HG03457 (cell line): ENCODE measurements at regions not wholly inside any gene's neighbourhood (a gene's known extent, or its start where the extent isn't known, plus 50 kb on each side); places are given as distances from the start of the nearest gene placed in this dataset.

Experiments used
- ATAC-seq: cut with Tn5 transposase; IDR thresholded peaks from one replicate; pipeline ENCODE4 v1.9.1; 2021; ENCODE audit warnings: moderate number of reproducible peaks; ENCODE audit not compliant: unreplicated experiment

DNA sequence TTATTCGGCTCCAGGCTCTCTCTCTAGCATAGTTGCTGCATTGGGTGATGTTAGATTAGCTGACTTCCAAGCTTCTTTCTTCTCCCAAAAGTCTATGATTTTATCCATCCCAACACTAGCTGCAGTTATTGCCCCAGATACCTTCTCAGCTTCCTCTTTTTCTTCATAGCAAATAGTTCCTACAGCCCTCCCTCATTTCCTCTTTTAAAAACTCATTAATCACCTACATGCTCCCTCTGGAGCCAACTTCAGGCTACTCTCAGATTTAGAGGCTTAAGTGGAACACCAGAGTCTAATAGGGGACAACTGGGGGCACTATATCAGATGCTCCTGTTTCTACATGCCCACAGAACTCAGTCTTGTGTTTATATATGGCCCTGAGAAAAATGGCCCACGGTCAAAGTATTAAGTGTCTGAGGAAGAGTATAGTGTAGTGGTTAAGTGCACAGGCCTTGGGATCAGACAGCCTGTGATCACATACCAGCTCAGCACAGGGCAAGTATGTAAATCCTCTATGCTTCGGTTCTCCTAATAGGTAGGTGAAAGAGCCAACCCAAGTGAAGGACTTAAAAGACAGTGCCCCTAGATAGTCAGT is 241.9 kb upstream of the SLC14A2 start:
- ATAC-seq = no peak

DNA sequence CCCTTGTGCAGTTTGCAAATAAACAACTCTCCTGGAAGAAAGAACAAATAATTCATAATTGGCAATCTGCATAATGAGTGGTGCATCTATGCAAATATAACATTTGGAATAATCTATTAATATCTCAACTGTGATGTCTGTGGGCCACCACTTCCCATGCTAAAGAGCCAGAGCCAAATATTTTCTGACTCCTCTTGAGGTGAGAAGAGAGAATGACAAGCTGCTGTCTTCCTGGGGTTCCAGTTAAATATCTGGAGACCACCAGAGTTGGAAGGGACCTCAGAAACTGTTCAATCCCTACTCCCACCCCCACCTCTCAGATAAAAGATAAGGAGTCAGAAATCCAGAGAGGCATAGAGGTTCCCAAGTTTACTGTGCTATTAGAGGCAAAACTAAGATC is 241.0 kb upstream of the SLC14A2 start:
- no peak for ATAC-seq

DNA sequence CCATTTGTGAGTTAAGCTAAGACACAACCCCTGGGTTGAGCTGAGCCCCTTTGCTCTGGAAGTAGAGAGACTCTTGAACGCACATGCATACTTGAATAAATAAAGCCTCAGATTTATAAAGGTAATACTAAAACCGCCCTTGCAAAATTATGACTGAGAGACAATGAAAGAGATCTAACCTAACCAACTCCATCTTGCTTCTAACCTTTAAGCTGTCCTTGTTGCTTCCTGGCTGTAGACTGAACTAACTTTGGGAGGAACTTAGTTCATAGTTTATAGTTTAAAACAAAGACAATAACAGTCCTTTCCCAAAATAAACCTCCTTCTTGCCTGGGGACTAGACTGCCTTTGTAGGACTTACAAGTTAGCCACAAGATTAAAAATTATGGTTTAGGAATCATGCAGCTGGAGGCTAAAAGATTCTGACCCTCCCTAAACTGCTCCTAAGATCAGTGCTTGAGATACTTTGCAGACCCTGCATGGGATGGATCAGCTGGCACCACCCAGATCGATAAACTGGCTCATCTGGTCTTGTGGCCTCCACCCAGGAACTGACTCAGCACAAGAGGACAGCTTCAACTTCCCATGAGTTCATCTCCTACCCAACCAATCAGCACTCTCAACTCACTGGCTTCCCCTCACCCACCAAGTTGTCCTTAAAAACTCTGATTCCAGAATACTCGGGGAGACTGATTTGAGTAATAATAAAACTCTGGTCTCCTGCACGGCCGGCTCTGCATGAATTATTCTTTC is 240.2 kb upstream of the SLC14A2 start:
- no peak for ATAC-seq

DNA sequence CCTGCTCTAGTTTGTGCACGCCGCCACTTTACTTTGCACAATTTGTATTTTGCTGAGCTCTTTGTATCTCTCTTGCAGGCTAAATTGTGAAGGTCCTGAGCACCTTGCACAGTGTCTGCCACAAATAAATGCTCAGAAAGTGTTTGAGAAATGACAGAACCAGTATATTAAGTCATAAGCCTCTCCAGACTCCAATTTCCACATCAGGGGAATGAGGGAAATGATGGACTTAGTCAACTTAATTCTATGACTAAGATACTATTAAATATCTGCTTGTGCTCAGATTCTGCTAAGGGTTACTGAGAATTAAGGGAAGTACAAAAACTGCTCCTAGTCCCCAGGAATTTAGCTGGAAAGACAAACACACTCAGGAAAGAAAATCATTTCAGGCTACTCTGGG is 239.1 kb upstream of the SLC14A2 start:
- ATAC-seq = no peak

DNA sequence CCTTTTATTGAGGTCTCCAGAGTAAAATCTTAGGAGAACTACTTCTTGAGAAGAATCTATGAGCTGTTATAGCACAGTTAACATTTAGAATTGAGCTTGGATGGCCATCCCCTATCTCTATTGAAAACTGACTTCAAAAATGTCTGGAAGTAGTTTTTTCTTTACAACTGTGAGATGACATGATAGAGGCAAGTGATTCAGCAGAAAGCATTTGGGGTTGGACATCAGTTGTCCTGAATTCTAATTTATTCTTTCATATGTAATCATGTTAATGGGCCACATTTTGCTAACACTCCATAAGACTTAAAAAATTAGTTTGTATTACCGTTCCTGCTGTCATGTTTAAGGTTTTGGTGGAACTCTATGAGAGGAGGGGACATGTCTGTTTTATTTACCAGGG is 237.0 kb upstream of the SLC14A2 start:
- no peak for ATAC-seq

DNA sequence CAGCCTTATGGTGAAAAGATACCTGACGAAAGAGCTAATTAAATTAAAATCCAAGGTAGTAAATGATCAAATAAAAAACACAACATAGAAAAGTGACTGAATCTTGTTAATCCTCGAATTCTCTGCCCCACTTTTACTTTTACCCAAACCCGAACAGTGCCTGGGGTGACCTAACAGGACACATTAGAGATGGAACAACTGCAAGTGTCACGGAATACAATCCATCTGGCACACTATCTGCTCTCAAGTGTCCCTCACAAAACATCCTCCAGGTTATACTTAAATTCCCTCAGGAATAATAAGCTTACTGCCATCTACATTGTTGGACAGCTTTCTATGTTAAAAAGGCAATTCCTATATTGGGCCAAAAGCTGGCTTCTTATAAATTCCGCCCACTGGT is 236.3 kb upstream of the SLC14A2 start:
- ATAC-seq = no peak

DNA sequence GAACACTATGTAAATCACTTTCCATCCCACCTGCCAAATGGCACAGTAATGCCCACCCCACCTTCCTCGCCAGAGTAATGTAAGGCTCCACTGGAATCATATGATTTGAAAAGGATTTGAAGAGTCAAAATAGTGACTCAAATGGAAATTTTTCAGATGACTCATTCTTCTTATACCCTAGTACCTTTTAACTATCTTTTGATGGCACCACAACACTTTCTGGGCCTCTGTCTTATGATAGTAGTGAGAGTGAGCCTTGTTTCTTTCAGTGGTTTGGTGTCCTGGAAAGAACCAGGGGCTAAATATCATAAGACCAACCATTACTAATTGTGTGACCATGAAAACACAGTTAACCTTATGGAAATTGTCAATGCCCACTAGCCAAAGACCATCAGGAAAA is 235.4 kb upstream of the SLC14A2 start:
- ATAC-seq = no peak

DNA sequence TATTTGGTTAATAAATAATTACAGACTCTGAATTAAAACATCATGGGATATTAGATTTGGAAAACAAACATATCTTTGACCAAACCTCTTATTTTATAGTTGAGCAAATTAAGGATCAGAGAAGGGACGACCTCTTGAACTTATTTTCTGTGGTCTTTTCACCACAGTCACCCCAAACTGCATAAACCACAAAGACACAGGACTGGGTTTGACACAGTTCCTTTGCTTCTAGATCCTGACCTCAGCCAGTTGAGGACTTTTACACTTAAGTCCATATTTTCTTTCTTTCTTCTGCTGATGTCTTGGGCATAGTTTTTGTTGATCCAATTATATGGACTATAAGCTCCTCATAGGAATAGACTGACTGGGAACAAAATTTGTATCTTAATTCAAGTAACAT is 234.0 kb upstream of the SLC14A2 start:
- ATAC-seq = no peak

DNA sequence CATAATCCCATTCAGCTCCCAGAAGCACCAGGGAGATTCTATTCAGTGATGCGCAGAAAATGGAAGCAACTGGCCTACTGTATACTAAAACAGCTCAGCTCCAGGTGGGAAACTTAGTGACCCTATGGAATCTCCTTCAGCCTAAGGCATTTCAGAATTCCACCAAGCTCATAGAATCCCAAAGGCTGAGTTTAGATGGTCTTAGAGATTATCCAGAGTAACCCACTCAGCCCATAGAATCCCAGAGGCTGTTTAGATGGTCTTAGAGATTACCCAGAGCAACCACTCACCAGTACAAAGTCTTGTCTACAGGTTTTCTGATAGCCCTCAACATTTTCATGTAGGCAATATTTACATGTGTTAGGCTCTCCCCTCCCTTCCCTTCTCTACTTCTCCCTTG is 232.0 kb upstream of the SLC14A2 start:
- ATAC-seq = no peak

DNA sequence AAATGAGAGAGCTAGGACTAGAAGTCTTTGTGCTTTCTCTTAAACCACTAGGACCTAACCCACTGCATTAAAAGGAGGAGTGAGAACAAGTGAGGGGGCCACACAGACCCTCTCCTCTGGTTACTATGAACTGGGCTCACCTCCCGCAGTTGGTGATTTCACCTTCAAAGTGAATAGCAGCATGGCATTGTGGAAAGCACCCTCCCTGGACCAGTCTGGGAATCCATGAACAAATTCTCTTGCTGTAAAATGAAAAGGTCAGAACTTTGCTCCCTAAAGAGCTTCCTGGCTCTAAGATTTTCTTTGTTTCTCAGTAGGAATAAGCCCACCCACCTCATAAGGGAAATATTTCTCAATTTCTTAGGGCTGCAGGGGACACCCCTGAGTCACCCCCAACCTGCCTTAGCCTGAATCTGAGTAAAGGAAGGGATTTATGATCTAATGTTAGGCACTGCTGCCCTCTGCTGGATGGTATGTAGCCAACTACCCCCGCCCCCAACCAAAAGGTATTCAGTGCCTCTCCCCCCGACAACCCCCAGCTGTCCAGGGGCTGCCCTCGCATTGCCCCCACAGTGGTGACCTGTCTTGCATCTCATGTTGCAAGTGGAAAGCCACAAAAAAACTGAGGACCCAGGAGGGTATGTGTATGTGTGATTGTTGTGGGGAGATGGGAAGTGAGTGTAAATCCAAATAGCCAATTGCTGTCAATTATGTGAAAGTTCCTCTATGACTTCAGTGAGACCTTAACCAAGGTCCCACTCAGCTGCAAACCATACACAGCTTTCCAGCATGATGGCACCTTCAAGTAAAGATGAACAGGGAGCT is 230.9 kb upstream of the SLC14A2 start:
- no peak for ATAC-seq

DNA sequence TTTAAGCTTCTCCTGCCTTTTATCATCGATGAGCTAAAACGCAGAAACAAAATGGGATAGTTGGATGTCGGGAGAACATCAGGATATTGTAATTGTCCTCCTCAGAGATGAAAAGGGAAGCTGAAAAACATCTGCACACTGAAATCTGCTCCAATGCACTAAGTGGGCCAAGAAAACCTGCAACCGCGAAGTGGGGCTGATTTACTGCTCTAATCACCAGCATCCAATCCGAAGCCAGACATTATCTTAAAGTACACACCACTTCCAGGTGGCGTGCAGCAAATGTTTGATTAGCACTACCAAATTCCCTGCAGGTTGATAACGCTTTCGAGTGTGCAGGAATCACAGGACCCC is 230.3 kb upstream of the SLC14A2 start:
- no peak for ATAC-seq

DNA sequence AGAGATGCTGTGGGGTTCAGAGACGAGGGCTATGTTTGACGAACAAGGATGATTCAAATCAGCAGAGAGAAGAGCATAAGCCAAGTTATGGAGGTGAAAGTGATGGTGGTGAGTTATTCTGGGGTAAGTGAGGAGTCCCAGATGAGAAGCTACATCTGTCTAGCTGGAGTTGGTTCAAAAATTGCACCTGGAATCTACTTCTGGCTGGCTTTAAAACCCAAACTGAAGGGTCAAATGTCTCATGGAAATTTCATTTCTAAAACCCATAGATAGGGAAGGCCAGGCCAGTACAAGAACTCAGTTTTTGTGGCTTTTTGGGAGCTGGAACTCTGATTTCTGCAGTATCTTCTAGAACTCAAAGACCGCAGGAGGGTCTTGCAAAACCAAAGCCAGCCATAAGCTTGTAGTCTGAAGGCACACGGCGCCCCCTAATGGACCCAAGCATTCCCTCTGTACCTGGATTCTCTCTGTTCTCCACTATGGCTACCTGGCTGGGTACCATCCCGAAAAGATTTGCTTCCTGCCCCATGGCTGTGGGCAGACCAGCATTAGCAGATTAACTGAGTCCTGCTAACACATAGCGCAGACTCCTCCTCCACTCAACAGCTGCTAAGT is 229.1 kb upstream of the SLC14A2 start:
- no peak for ATAC-seq

DNA sequence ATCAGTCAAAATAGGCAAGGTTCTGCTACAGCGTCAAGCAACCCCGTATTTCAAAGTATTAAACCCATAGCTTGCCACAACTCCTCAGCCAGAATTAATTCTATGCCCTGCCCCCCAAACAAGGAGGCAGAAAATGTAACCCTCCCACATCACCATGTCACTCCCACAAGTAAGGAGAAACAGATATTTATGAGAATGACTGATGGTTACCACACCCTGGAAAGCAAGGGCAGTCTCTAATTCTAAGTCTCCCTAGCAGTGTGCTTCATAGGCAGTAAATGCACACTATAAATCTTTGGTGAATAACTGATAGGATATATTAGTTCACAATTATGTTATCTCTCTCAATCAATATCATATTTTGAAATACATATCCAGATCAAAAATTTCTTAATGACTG is 228.0 kb upstream of the SLC14A2 start:
- no peak for ATAC-seq

DNA sequence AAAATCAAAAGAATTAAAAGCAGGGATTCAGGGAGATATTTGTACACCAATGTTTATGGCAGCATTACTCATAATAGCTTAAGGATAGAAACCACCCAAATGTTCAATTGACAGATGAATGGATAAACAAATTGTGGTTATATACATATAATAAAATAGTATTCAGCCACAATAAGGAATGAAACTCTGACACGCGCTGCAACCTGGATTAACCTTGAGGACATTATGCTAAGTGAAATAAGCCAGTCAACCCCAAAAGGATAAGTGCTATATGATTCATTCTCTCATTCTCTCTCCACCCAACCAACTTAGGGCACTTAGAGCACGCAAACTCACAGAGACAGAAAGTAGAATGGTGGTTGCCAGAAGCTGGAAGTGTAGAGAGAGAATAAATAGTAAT is 216.8 kb upstream of the SLC14A2 start:
- ATAC-seq = no peak

DNA sequence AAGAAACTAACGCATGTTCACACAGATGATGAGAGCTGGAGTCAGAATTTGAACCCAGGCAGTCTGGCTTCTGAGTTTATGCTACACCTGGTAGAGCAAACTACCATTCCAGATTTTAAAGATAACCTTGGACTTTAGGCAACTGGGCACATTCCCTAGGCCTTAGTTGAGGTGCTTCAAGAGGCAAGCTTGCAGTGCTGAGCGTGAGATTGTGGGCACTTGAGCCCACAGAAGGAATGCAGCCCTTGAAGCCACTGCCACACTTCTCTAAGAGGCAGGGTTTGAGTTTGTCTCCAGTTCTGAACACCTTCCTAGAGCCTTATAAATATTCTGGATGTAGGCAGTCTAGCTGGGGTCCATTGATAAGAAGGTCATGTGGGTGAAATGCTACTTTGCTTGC is 216.1 kb upstream of the SLC14A2 start:
- ATAC-seq = no peak

DNA sequence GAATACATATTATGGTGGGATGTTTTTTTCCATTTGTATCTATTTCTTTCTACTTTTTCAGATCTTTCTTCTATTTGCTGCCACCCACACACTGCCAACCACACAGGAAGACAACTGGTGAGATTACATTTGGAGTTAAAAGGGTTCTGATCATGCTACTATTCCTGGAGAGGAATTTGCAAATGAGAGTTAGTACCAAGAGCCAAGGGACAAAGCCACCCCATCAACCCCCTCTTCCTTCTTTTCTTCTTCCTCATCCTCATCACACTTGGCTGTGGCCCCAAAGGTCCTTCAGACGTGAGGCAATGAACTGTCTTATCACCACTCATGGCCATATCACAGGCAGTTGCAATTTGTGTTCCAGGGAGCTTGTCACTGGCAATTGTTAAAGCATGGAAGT is 215.6 kb upstream of the SLC14A2 start:
- ATAC-seq = no peak

DNA sequence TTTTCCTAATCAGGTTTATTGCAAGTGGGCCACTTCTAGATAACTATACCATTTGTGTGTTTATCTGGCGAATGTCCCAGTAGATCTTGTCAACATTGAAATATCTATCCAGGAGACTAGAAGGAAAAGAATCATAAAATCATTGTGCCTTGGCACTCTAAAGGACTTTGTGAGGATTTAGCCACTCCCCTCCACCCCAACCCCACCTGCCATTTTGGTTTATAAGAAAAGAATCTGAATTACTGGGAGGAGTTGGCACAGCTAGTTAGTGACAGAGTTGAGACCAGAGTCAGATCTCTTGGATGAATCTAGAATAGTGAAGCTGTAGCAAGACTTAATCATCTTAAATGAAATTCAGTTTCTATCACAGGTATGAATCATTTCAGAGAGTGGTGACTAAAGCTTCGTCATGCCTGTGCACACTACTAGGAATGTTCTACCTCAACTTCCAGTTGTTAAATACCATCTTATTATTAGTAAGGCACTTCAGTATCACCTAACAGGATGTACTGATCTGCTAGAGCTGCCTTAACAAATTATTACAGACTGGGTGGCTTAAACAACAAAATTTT is 212.7 kb upstream of the SLC14A2 start:
- ATAC-seq = no peak

DNA sequence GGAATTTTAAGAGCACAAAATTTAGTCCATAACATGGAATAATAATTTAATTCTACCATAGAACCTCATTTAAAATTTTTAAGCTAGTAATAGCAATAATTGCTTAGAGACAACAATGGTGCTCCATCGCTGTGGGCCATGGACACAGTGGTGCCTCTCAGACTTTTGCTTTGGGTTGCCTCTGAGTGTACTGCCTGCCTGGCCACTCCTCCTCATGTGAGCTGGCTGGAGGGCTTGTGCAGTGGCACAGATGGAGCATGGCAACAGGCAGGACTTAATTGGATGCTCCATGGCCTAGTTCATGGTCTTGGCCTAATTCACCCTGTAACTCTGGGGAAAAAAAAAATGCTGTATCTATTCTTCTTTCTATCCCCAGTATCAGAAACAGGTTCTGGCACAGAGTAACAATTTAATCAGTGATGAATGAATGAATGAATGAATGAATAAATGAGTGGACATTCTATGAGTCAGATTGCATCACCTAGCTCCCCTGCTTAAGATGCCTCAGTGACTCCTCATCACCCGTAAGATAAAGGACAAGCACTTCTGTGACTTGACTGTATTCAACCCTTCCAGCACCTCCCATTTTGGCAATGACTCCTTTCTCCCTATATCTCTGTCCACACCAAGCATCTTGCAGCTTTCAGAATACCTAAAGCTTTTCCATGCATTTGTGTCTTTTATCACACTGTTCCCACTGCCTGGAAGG is 211.8 kb upstream of the SLC14A2 start:
- no peak for ATAC-seq

DNA sequence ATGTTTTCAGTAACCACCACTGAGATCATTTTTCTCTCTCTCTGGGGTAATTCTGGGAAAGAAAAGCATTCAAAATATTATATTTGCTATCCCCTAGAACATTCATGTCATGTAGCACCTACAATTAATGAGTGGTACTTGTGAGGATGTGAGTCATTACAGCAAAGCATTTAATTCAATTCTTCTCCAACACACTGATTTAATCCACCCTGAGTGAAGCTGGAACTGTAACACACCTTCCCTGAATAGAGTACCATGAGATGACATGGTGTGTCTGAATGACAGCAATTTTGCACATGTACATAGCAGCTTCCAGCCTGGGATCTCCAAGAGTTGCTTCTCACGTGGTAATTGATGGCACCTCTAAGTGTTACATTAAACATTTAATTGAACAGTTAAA is 207.1 kb upstream of the SLC14A2 start:
- ATAC-seq = no peak

DNA sequence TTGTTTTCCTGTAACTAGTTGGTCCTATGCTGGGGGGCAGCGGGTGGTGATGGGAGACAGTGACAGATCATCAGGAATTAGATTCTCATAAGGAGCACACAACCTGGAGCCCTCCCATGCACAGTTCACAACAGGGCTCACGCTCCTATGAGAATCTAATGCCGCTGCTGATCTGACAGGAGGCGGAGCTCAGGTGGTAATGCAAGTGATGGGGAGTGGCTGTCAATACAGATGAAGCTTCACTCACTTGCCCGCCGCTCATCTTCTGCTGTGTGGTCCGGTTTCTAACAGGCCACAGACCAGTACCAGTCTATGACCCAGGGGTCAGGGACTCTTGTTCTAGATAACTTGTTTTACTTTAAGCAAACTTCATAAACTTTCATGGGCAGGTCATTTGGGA is 205.3 kb upstream of the SLC14A2 start:
- ATAC-seq = no peak

DNA sequence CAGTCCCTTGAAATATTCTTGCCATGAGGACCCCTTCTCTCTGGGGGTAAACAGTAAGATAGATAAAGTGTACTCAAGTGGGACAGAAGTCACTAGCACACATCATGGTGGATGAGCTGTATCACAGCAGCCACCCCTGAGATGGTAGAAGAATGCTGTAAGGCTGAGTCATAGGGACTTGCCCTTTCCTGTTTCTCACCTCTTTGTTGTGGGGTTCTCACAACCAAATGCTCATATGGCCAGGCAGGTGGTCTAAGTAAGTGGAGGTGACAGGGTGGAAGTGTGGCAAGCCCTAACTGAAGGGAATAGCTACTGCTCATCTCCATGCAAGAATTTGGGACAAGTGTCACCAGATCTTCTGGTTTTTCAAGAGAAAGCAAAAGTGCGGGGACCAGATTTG is 202.7 kb upstream of the SLC14A2 start:
- no peak for ATAC-seq
